ENCODE measurements at regions not wholly inside any gene's neighbourhood (a gene's known extent, or its start where the extent isn't known, plus 50 kb on each side); places are given as distances from the start of the nearest gene placed in this dataset.

GRCh38 chr11:116503216-116504160 lies 269.3 kb downstream of the BUD13 start:
- DNase-seq, result no peak

GRCh38 chr11:116502641-116503061 lies 270.1 kb downstream of the BUD13 start:
- no peak for DNase-seq

- DNase-seq, result no peak
Measured at GRCh38 chr11:116501728-116502127, 271.1 kb downstream of the BUD13 start.

- DNase-seq, result no peak
Measured at GRCh38 chr11:116500947-116501602, 271.7 kb downstream of the BUD13 start.

- no peak for DNase-seq
Measured at GRCh38 chr11:116500026-116500946, 272.5 kb downstream of the BUD13 start.

- peak; percentile 74 for DNase-seq
Measured at GRCh38 chr11:116499396-116500003, 273.3 kb downstream of the BUD13 start.

- no peak for DNase-seq
Measured at GRCh38 chr11:116498161-116498560, 274.6 kb downstream of the BUD13 start.

GRCh38 chr11:116492600-116492999 lies 280.2 kb downstream of the BUD13 start:
- DNase-seq, result no peak

GRCh38 chr11:116488836-116489389 lies 283.9 kb downstream of the BUD13 start:
- DNase-seq, result no peak

- no peak for DNase-seq
Measured at GRCh38 chr11:116485425-116485824, 287.4 kb downstream of the BUD13 start.

GRCh38 chr11:116482716-116483115 lies 290.1 kb downstream of the BUD13 start:
- DNase-seq, result no peak

GRCh38 chr11:116481126-116481675 lies 291.6 kb downstream of the BUD13 start:
- no peak for DNase-seq

GRCh38 chr11:116478669-116479668 lies 293.8 kb downstream of the BUD13 start:
- DNase-seq, result no peak

GRCh38 chr11:116478205-116478604 lies 294.6 kb downstream of the BUD13 start:
- no peak for DNase-seq

- DNase-seq, result no peak
Measured at GRCh38 chr11:116473790-116474346, 298.9 kb downstream of the BUD13 start.

- DNase-seq, result no peak
Measured at GRCh38 chr11:116473206-116473769, 299.5 kb downstream of the BUD13 start.

GRCh38 chr11:116472651-116473050 lies 300.1 kb downstream of the BUD13 start:
- DNase-seq, result no peak

GRCh38 chr11:116471608-116472256 lies 301.1 kb downstream of the BUD13 start:
- DNase-seq, result no peak

- DNase-seq, result no peak
Measured at GRCh38 chr11:116468699-116469098, 304.1 kb downstream of the BUD13 start.
